ENCODE measurements at regions not wholly inside any gene's neighbourhood (a gene's known extent, or its start where the extent isn't known, plus 50 kb on each side); places are given as distances from the start of the nearest gene placed in this dataset.
"Not testable (repeated sequence)": the region's sequence is repeated elsewhere in the genome, so short reads cannot be mapped to it uniquely, and the experiment has no call there.

GRCh38 chr10:52541006-52541473, 227.0 kb downstream of the DKK1 start:
- DNase-seq, result peak; percentile 9

- no peak for DNase-seq
Observed at GRCh38 chr10:52542906-52543305, 228.8 kb downstream of the DKK1 start.

GRCh38 chr10:52551046-52551445, 221.5 kb downstream of the MBL2 start:
- DNase-seq, result no peak

GRCh38 chr10:52558090-52558489, 214.5 kb downstream of the MBL2 start:
- no peak for DNase-seq

- DNase-seq, result no peak
Observed at GRCh38 chr10:52561322-52561721, 211.3 kb downstream of the MBL2 start.

- DNase-seq, result no peak
Observed at GRCh38 chr10:52563360-52563759, 209.2 kb downstream of the MBL2 start.

- peak; percentile 9 for DNase-seq
Observed at GRCh38 chr10:52566471-52567246, 205.9 kb downstream of the MBL2 start.

GRCh38 chr10:52567247-52567580, 205.4 kb downstream of the MBL2 start:
- no peak for DNase-seq

GRCh38 chr10:52568309-52568708, 204.3 kb downstream of the MBL2 start:
- DNase-seq, result no peak

- no peak for DNase-seq
Observed at GRCh38 chr10:52570490-52570889, 202.1 kb downstream of the MBL2 start.

- DNase-seq, result peak; percentile 23
Observed at GRCh38 chr10:52571018-52571417, 201.6 kb downstream of the MBL2 start.

GRCh38 chr10:52571516-52572182, 200.9 kb downstream of the MBL2 start:
- no peak for DNase-seq

GRCh38 chr10:52573347-52573746, 199.2 kb downstream of the MBL2 start:
- no peak for DNase-seq

- peak; percentile 78 for DNase-seq
Observed at GRCh38 chr10:52574697-52575096, 197.9 kb downstream of the MBL2 start.

GRCh38 chr10:52577047-52577446, 195.5 kb downstream of the MBL2 start:
- DNase-seq, result no peak

- no peak for DNase-seq
Observed at GRCh38 chr10:52578871-52579405, 193.6 kb downstream of the MBL2 start.

GRCh38 chr10:52581636-52582035, 190.9 kb downstream of the MBL2 start:
- DNase-seq, result not testable (repeated sequence)

GRCh38 chr10:52583336-52583735, 189.2 kb downstream of the MBL2 start:
- DNase-seq, result no peak

- DNase-seq, result no peak
Observed at GRCh38 chr10:52586710-52587109, 185.9 kb downstream of the MBL2 start.

GRCh38 chr10:52597189-52597863, 175.3 kb downstream of the MBL2 start:
- no peak for DNase-seq

GRCh38 chr10:52598936-52599335, 173.6 kb downstream of the MBL2 start:
- no peak for DNase-seq

- no peak for DNase-seq
Observed at GRCh38 chr10:52599551-52600200, 172.9 kb downstream of the MBL2 start.

GRCh38 chr10:52604131-52604530, 168.5 kb downstream of the MBL2 start:
- not testable (repeated sequence) for DNase-seq

Measured in skin of body (tissue), 1 donor.